COLO668 (cell line): ENCODE measurements at regions not wholly inside any gene's neighbourhood (a gene's known extent, or its start where the extent isn't known, plus 50 kb on each side); places are given as distances from the start of the nearest gene placed in this dataset.

Experiments
- DNase-seq: peaks from one replicate; lab custom pipeline; 2025; ENCODE audit not compliant: unreplicated experiment; lab: John Stamatoyannopoulos, UW

DNA sequence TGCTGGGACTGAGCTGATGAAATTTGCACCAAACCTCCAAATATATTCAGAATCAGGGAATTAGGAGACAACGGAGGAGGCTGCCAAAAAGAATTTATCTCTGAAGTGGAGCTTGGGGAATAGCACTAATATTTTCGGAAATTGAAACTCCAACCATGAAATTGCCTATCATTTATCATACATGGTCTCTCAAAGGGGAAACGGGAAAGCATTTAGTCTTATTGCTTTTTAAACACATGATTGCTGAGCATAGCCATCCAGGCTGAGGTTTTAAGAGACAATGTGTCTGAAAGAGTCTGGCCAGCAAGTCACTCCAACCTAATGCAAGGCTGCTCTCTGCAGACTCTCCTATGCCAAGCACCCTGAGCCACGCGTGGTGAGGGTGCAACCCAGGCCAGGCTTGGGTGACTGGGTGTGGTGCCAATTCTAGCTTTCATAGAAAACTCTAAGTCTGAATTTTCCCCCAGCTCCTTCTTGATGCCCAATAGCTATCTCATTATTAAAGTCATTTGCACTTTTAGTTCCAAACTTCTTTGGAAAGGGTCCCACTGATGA, 200.2 kb downstream of the RPLP1 start:
- no peak for DNase-seq

DNA sequence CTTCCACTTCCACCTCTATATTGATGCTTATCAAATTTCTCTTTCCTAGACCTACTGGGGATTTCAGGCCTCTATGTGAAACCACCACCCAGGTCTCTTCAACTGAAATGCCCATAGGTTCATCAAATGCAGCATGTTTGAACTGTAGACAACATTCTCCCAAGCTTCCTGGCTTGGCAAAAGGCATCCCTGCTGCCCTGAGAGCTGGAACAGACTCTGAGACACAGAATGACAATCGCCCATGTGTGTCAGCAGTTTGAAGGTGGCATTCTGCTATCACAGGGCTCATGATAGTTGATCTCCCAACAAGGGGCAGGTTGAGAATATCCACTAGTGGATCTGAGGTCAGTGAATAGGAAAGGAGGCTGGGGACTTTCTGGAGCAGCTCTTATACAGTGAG, 200.7 kb downstream of the RPLP1 start:
- no peak for DNase-seq

DNA sequence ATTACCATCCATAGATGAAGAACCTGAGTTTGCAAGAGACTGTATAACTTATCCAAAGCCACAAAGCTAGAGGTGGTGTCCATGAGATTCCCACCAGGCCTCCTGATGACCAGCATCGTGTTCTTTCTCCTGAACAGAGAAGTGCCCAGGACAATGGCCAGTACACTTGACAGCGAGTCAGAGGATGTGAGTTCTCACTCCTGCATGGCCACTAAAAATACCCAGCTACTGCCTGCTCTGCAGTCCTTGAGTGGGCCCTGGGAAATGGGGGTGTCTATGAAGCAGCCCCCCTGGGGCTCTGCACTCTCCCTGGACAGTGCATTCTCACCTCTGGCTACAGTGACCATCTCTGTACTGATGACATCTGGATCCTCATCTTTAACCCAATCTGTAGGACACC, 201.2 kb downstream of the RPLP1 start:
- no peak for DNase-seq

DNA sequence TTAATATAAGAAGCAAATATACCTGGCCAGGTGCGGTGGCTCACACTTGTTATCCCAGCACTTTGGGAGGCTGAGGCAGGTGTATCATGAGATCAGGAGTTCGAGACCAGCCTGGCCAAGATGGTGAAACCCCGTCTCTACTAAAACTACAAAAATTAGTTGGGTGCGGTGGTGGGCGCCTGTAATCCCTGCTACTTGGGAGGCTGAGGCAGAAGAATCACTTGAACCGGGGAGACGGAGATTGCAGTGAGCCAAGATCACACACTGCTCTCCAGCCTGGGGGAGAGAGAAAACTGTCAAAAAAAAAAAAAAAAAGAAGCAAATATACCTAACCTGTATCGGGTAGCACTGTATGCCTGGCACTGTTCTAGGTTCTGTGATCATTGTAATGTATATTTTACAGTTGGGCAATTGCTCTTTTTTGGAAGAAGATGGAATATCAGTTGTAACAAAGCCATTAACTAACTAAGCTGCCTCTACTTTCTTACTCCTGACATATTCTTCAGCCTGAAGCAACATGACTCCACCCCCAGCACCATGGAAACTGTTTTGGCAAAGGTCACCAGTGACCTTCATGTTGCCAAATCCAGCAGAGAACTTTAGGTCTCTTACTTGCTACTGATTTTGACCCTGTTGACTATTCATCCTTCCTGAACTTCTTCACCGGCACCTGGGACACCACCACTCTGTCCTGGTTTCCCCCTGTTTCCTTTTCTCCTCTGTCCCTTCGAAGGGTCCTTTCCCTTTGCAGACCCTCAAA, 203.8 kb downstream of the RPLP1 start:
- DNase-seq = no peak

DNA sequence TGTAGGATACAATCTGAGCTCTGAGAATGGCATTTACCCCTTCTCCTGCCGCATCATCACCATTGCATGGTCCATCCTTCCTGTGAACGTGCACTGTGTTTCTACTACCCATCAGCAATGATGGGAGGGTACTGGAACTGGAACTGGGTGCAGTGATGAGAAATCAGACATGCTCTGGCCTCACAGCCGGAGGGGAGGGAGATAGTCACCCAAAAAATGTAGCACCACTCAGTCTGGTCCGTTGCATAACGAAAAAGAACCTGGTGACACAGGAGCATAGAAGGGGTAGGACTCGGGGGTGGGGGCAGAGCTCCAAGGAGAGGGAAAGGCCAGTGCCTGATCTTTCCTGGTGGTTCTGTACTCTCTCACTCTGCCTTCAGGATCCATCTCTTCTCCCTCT, 205.0 kb downstream of the RPLP1 start:
- no peak for DNase-seq

DNA sequence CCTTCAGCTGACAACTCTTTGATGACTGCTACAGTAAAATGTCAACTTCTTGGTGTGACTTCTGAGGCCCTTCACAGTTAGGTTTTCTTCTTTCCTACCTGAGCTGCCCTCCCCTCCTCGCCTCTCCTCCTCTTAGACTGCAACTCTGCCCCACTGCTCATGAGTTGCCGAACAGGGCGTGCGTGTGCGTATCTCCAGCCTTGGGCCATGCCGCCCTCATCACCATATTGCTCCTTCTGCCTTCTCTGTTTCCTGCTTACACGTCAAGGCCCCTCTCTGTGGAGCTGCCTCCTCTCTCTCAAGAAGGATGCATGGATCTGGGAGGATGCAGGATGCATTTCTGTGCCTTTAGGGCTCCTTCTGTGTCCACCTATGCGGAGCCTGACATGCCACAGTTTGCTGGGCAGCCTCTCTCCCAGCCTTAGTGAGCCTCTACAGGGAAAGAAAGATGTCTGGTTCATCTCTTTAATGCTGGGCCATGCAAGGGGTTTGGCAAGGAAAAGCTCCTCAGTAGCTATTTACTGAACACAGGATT, 205.9 kb downstream of the RPLP1 start:
- no peak for DNase-seq

DNA sequence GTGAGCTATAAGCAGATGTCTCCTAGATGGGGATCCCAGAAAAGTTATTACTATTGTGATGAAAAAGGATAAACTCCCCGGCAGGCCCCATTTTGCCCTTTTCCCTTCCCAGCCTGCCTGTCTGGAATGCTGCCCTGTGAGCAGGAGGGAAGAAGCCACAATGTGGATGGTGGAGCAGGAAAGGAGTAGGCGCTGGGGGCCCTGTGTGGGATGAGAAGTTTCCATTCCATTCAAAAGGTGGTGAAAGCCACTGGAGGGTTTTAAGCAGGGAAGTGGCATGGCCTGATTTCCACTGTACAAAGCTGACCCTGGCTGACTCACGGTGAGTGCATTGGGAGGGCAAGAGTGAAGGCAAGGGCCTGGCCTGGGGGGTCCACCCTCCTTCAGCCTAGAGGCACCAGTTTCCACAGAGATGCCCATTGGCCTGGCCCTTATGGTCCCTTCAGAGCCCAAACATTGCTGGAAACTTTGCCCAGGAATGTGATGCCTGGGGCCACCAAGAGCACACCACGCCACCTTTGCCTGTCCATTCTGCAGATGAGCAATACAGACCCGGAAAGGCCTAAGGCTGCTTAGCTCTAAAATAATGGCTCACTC, 206.9 kb downstream of the RPLP1 start:
- DNase-seq = no peak

DNA sequence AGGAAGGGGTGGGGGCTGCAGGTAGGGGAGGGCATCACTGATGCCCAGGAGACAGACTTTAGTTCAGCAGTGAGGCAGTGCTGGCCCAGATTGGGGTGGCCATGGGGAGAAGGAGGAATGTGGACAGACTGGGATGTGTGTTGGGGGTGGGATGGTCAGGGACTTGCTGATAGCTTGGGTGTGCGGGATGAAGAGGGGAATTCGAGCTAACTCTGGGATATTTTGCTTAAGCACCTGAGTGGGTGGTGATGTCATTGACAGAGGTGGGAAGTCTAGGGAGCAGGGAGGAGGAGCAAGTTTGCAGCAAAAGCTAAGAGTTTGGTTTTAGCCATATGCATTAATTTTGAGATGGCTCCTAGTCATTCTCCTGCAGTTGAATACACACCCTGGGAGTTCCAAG, 207.5 kb downstream of the RPLP1 start:
- no peak for DNase-seq

DNA sequence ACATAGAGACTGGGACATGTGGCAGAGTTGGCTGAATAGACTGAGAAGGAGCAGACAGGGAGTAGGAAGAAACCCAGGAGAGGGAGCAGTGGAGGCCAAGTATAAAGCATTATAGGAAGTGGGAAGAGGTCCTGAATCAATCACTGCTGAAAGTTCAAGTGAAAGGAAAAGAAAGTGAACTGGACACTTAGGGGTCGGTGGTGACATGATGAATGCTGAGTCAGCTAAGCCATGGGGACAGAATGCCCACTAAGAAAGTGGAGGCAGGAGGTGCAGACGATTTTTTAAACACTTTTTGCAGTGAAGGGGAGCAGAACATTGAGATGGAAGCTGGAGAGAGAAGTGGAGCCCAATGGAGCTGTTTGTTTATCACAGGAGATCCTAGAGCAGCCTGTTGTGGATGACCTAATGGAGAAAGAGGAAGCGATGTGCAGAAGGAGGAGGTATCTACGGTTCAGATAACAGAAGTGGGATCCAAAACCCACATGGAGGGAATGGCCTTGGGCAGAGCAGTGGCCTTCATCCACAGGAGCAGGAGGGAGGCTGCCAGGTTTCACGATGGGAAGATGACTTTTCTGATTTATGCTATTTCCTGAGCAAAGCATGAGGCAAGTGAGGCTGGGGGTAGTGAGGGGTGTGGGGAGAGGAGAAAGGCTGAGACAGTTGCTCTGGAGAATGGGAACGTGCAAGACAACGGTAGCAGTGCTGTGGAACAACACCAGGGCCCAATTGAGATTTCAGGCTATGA, 208.2 kb downstream of the RPLP1 start:
- no peak for DNase-seq

DNA sequence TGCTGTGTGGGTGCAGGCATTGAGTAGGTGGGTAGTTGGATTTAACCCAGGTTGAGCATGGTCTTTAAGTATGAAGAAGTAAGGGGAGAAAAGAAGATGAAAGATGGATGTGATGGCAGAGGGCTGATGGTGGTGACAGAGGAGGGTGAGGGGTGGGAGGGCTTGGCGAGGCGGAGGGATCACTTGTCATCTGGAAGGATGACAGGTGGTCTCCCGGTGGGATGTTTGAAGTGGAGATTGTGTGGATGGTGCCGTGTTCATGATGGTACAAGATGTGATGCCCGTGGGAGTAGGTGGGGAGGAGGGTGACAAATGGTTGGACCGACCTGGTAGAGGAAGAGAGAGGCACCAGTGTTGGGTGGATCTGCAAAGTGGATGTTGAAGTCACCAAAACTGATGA, 208.8 kb downstream of the RPLP1 start:
- no peak for DNase-seq

DNA sequence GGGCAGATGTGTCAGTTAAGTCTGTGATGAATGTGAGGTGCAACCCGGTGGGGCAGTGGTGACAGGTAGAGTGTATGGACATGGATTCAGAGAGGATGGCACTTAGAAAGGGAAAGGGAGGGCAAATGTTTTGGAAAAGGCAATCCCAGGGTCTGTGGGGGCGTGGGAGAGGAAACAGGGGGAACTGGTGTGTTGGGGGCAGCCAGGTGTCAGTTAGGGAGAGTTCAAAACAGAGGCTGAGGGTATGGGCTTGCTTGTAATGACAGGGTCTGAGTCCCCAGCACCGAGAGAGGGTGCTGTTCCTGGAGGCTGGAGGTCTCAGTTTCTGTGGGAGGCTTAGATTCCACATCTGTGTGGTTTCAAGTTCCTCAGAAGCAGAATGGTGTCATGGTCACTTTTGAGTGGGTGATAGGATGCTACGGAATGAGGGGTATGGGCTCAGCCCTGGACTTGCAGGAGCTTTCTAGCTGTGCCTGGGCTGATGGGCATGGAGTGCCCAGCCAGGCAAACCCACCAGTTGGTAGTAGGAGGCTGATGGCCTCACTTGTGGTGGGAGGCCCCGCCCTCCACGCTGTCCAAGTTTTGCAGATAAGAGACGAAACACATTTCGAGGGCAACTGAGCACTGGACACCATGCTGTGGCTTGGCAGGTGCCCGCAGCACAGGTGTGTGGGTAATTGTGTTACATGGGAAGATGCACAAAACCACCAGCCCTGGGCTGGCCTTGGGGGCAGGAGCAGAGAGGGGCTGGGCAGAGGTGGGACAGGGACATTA, 209.4 kb downstream of the RPLP1 start:
- DNase-seq = no peak

DNA sequence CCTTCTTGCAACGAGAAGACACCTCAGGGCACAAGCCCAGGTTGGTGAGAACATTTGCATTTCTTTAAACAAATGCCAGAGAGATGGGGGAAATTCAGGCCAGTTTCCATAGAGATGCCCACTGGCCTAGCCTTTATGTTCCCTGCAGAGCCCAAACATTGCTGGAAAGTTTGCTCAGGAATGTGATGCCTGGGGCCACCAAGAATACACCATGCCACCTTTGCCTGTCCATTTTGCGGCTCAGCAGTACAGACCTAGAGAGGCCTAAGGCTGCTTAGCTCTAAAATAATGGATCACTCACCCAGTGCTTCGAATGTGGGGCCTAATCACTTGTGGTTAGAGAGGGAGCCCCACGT, 210.0 kb downstream of the RPLP1 start:
- no peak for DNase-seq

DNA sequence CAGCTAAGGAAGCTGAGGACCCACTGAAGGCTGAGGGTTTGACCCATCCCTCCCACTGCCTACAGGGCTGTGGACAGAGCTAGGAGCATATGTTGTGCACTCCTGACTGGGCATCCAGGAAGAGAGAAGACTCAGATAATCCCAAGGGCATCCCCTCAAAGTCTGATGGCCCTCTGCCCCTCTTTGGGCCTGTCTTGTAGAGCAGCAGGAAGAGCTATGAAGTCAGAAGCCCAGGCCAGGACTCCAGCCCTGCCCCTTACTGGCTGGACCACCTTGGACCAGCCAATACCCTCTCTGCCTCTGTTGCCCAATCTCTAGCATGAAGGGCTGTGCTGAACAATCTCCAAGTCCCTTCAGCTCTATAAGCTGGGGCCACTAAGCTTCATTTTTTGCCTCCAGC, 210.8 kb downstream of the RPLP1 start:
- no peak for DNase-seq

DNA sequence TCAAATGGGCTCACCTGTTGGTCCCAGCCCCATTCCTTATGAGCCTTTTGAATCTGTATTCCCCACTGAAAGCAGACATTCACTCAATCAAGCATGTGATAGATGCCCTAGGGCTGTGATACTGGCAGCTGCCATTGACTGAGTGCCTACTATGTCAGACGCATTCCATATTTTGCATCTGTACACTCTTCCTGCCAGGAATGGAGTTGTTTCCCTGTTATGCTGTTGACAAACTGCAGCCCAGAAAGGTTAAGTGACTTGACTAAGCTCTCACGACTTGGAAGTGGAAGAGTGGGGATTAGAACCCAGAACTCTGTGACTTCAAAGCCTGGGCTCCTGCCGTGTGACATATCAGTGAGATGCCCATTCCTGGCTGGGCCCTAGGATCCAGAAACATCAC, 211.4 kb downstream of the RPLP1 start:
- DNase-seq = no peak

DNA sequence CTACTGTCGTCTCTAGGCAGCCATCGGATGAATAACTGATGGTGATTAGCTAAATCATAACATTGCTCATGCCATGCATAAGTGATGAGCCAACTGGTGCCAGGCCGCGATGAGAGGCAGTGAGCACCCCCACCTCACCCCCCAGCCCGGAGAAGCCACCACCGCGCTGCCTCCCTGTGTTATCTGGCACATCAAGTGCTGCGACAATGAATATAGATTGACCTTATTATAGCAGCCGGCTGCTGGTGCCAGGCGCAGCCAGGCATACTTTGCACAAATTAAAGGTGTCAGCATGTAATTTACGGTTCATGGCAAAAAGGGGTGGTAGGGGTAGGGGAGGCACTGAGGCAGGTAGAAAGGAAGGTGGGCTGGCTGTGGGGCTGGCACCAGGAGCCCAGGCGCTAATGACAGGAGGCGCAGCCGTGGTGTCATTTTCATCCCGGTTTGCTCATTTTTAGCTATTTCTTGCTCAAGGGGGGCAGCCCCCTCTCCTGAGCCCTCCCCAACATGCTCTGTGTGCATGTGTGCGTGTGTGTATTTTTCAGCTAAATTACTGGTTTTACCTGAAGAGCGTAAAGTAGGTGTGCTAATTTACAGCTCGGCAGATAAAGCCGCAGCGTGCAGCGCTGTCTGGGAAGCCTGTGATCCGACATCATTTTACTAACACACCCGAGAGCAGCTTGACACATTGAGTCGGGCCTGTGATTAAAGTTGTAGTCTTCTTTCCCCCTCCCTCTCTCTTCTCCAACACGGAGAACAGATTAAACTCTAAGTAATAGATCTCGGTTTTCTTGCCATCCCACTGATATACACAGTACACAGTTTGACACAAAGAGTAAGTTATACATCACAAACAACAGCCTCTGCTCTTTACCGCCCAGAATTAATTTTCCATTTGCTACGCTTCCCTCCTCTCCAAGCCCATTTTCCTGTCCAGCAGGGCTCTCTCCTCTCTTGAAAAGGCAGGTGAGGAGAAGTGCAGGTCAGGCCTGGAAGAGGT, 212.3 kb downstream of the RPLP1 start:
- no peak for DNase-seq

DNA sequence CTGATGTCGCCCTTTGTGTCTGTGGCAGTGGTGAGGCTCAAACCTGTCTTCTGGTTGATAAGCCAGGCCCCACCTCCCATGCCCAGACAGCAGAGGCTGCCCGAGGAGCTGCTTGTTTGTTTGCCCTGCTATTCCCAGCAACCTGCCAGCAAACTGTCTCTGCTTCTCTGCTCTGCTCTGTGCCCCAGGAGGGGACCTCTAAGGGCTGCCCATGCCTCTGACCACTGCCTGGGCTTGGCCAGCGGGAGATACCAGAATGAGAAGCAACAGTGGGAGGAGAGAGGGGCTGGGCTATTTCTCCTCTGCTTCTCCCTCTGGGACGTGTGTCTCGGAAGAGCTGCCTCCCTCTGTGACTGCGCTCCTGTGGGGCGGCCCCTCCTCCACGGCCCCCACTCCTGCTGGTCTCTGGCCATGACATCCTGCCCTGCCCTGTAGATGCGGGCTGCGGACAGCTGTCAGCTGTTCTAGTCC, 213.1 kb downstream of the RPLP1 start:
- peak; percentile 30 for DNase-seq

DNA sequence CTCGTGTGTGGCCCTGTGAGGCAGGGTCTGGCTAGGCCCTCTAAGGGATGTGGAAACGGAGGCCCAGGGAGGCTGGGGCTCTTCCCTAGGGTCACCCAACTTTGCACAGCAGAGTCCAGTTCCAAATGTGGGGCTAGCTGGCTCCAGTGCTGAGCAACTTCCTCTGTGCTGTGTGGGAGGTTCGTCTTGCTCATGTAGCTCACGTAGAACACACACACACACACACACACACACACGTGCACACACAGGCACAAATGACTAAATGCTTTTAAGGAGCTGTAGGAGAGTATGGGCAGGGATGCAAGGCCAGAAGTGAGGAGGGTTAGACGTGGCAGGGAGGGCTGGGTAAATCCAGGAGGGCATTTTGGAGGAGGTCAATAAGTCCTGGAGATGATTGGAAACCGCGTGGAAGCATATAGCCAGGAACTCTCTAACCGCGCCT, 213.8 kb downstream of the RPLP1 start:
- DNase-seq = no peak

DNA sequence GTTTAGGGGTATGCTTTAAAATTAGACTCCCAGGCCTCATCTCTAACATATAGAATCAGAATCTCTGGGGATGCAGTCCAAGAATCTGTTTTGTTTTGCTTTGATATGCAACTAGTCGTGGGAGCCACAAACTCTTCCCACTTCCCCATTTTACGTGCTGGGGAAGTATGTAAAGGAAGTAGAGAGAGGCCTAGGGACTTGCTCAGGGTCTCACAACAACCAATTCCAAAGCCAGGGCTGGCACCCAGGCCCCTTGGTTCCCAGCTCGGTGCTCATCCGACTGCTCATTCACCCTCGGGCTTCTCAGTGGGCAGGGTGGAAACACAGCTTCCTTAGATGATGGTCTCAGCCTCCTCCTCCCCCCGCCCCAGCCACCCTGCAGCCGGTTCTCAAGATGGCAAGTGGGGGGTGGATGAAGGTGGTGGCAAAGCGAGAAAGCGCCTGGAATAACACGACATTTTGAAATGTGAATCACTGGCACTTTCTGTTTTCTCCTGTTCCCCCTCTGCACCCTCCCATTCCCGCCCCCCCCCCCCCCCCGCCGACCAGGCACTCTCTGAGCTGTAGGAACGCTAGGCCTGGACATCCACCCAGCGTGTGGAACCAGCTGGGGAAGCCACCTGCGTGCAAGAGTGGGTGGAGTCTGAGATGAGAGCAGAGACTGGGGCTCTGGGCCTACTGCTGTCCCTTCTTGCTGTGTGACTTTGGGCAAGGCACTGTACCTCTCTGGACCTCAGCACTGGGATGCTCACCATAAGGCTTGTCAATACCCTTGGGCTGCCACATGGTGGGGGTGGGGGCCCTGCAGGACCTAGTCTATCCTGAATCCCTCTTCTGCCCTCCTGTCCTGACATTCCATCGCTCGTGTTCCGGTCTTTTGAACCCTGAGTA, 214.5 kb downstream of the RPLP1 start:
- DNase-seq = peak; percentile 20
